ENCODE measurements at regions not wholly inside any gene's neighbourhood (a gene's known extent, or its start where the extent isn't known, plus 50 kb on each side); places are given as distances from the start of the nearest gene placed in this dataset.

GRCh38 chr12:118520214-118521035, 144.1 kb downstream of the SUDS3 start (continued):
- TF ChIP-seq POLR2AphosphoS5 (IDR thresholded peaks at IDR 0.05; ENCODE audit: low read depth, low read length) (no peak), ZBTB33 (IDR thresholded peaks at IDR 0.05; ENCODE audit: extremely low read depth, insufficient replicate concordance, low read length) (no peak), CBX3 (IDR thresholded peaks at IDR 0.05; ENCODE audit: low read depth) (no peak), EZH2 (IDR thresholded peaks at IDR 0.05) (no peak), FOSL1 (IDR thresholded peaks at IDR 0.05; ENCODE audit: low read depth) (no peak)

GRCh38 chr12:118521036-118521370, 144.6 kb downstream of the SUDS3 start:
- RAD21 ChIA-PET (ENCODE audit: low non-redundant PET in 1 of 2, low total read pairs in 2 of 2, uncharacterized antibody in 2 of 2, unreplicated experiment in 2 of 2) = no interaction called here
- H3K79me2 ChIP-seq (ENCODE audit: insufficient read depth, low read length) = no peaks in the 10 kb centered on the region
- POLR2A ChIA-PET = no interaction called here
- H3K9me2 ChIP-seq (ENCODE audit: insufficient read depth) = no peaks in the 10 kb centered on the region
- H3K9ac ChIP-seq (ENCODE audit: low read length) = no peak overlapping the region
- H3K4me1 ChIP-seq (ENCODE audit: control insufficient read depth in 1 of 2, insufficient read depth in 2 of 2, low read length in 2 of 2) = no peaks in the 10 kb centered on the region
- H2AFZ ChIP-seq (ENCODE audit: low read depth, low read length, poor library complexity, severe bottlenecking) = no peak overlapping the region
- H4K20me1 ChIP-seq (ENCODE audit: insufficient read depth) = no peaks in the 10 kb centered on the region
- H3K4me3 ChIP-seq (replicated peaks in 1 of 2; ENCODE audit: low read depth in 1 of 2, low read length in 2 of 2) = no peak overlapping the region
- CTCF ChIA-PET = no interaction called here
- H3K36me3 ChIP-seq (ENCODE audit: control insufficient read depth in 1 of 2, insufficient read depth in 2 of 2, low read length in 2 of 2) = no peaks in the 10 kb centered on the region
- DNase-seq (ENCODE audit: low read depth, low spot score) = no peak
- intact Hi-C loops (cut with micrococcal nuclease) = no loop called here
- no peak overlapping the region for H3K4me2 ChIP-seq (ENCODE audit: low read length)
- TF ChIP-seq CEBPB (IDR thresholded peaks at IDR 0.05; ENCODE audit: low read depth) (no peak), POLR2A (IDR thresholded peaks at IDR 0.05; ENCODE audit: borderline replicate concordance, extremely low read depth, insufficient read depth, insufficient read length) (no peak), ELF1 (IDR thresholded peaks at IDR 0.05; ENCODE audit: borderline replicate concordance, low read depth) (no peak), EZH2 (IDR thresholded peaks at IDR 0.05) (no peak), ZBTB33 (IDR thresholded peaks at IDR 0.05; ENCODE audit: extremely low read depth, insufficient replicate concordance, low read length) (no peak), TCF7L2 (IDR thresholded peaks at IDR 0.05; ENCODE audit: borderline replicate concordance, extremely low read depth, insufficient read depth, insufficient read length) (no peak), MAX (IDR thresholded peaks at IDR 0.05) (no peak), EGR1 (IDR thresholded peaks at IDR 0.05; ENCODE audit: low read depth) (no peak), SIN3A (IDR thresholded peaks at IDR 0.05; ENCODE audit: low read depth) (no peak), ZFX (IDR thresholded peaks at IDR 0.05) (no peak), FOSL1 (IDR thresholded peaks at IDR 0.05; ENCODE audit: low read depth) (no peak), JUND (IDR thresholded peaks at IDR 0.05) (no peak)
- no peak for ATAC-seq
- no peak overlapping the region for H3K27ac ChIP-seq (ENCODE audit: low read depth, low read length)
- no TSS peak for BruUV-seq (replicated peaks)
- H3K9me3 ChIP-seq (ENCODE audit: control insufficient read depth in 1 of 2, insufficient read depth in 1 of 2, low read depth in 1 of 2, low read length in 2 of 2) = no peaks in the 10 kb centered on the region
- peaks cover 8% of the 10 kb centered on the region; the same call in 1 of the 2 replicates for H3K27me3 ChIP-seq (ENCODE audit: insufficient read depth, low read length)

Data from HCT116 (cell line).